IMR-90 (cell line): ENCODE measurements at regions not wholly inside any gene's neighbourhood (a gene's known extent, or its start where the extent isn't known, plus 50 kb on each side); places are given as distances from the start of the nearest gene placed in this dataset.

Source experiments
- ATAC-seq: fragments of 200-7000 bp; cut with Tn5 transposase; 2 replicates; pipeline ENCODE4 v1.9.1; 2020; ENCODE audit warnings: low read depth, mild to moderate bottlenecking, moderate library complexity
- BruUV-seq: library from RNA; stranded (reverse); fragments of 400-500 nt; replicated peaks from 2 replicates; lab custom pipeline; 2021; lab: Mats Ljungman, UMichigan
- CTCF ChIA-PET: fragments of 300-600 bp; formaldehyde crosslinking; extraction: SDS; loops from one replicate; lab custom pipeline; 2021; ENCODE audit warnings: antibody characterized with exemption; lab: Yijun Ruan, JAX
- POLR2A ChIA-PET: fragments of 300-600 bp; sonication (Branson Sonifier 250); formaldehyde crosslinking; loops from one replicate; lab custom pipeline; 2022; ENCODE audit warnings: antibody characterized with exemption; ENCODE audit not compliant: unreplicated experiment; lab: Charles Lee
- DNase-seq: peaks from one replicate; pipeline ENCODE4 v3.0.0; 2013
- H2AFZ ChIP-seq: replicated peaks from 2 replicates; pipeline ENCODE3; 2013; ENCODE audit warnings: low read length, mild to moderate bottlenecking; ENCODE audit not compliant: poor library complexity
- H2AK5ac ChIP-seq: 2 replicates; pipeline ENCODE4 v1.6.1; 2013; ENCODE audit warnings: low read depth, low read length, inconsistent platforms
- H2AK9ac ChIP-seq: replicated peaks from 2 replicates; pipeline ENCODE3; 2013; ENCODE audit warnings: mild to moderate bottlenecking, low read depth, low read length, moderate library complexity; ENCODE audit not compliant: poor library complexity
- H2BK120ac ChIP-seq: 2 replicates; pipeline ENCODE4 v1.6.1; 2013; ENCODE audit warnings: low read depth, low read length, inconsistent platforms
- H2BK15ac ChIP-seq: 3 replicates; pipeline ENCODE4 v1.6.1; 2013; ENCODE audit warnings: low read depth, low read length, inconsistent platforms
- H2BK20ac ChIP-seq: 2 replicates; pipeline ENCODE4 v1.6.1; 2013; ENCODE audit warnings: low read depth, mild to moderate bottlenecking, inconsistent platforms, low read length, moderate library complexity
- H2BK5ac ChIP-seq: 2 replicates; pipeline ENCODE4 v1.6.1; 2013; ENCODE audit warnings: mild to moderate bottlenecking, low read depth, low read length, inconsistent platforms; ENCODE audit not compliant: poor library complexity, severe bottlenecking
- H3K14ac ChIP-seq: replicated peaks from 2 replicates; pipeline ENCODE4 v1.6.1; 2013; ENCODE audit warnings: low read depth, low read length, inconsistent platforms
- H3K18ac ChIP-seq: 2 replicates; pipeline ENCODE4 v1.6.1; 2013; ENCODE audit warnings: low read depth, low read length, control low read depth
- H3K23ac ChIP-seq: 2 replicates; pipeline ENCODE4 v1.6.1; 2013; ENCODE audit warnings: low read depth, low read length, inconsistent platforms
- H3K27ac ChIP-seq: 2 replicates; pipeline ENCODE4 v1.5.1; 2013; ENCODE audit warnings: mild to moderate bottlenecking, control low read depth, low read length; ENCODE audit not compliant: insufficient read depth
- H3K27me3 ChIP-seq: 2 replicates; pipeline ENCODE4 v1.6.1; 2013; ENCODE audit warnings: low read length; ENCODE audit not compliant: control insufficient read depth, insufficient read depth
- H3K36me3 ChIP-seq: 2 replicates; pipeline ENCODE4 v1.6.1; 2013; ENCODE audit warnings: low read length, mixed read lengths; ENCODE audit not compliant: control insufficient read depth, insufficient read depth
- H3K4ac ChIP-seq: 2 replicates; pipeline ENCODE4 v1.6.1; 2013; ENCODE audit warnings: low read depth, low read length, inconsistent platforms
- H3K4me1 ChIP-seq: 2 replicates; pipeline ENCODE4 v1.6.1; 2013; ENCODE audit warnings: low read length, mixed read lengths; ENCODE audit not compliant: control insufficient read depth, insufficient read depth
- H3K4me2 ChIP-seq: 2 replicates; pipeline ENCODE4 v1.6.1; 2013; ENCODE audit warnings: low read depth, mild to moderate bottlenecking, control low read depth, low read length, moderate library complexity
- H3K4me3 ChIP-seq: 2 replicates; pipeline ENCODE4 v1.5.1; 2013; ENCODE audit warnings: low read depth, mild to moderate bottlenecking, control low read depth, low read length, moderate library complexity; ENCODE audit not compliant: insufficient read depth
- H3K56ac ChIP-seq: 2 replicates; pipeline ENCODE4 v1.6.1; 2013; ENCODE audit warnings: low read length, inconsistent platforms; ENCODE audit not compliant: insufficient read depth; ENCODE audit errors: extremely low read depth
- H3K79me1 ChIP-seq, 2 experiments: 2 replicates each; pipeline ENCODE4 v1.6.1; 2013; ENCODE audit warnings: low read length in 2 of 2, inconsistent platforms in 1 of 2, low read depth in 1 of 2
- H3K9ac ChIP-seq: 2 replicates; pipeline ENCODE4 v1.6.1; 2013; ENCODE audit warnings: low read depth, low read length, control low read depth
- H3K9me1 ChIP-seq: 2 replicates; pipeline ENCODE4 v1.6.1; 2013; ENCODE audit warnings: low read length, inconsistent platforms; ENCODE audit not compliant: insufficient read depth
- H3K9me3 ChIP-seq: 2 replicates; pipeline ENCODE4 v1.6.1; 2013; ENCODE audit warnings: low read length; ENCODE audit not compliant: control insufficient read depth, insufficient read depth
- H4K20me1 ChIP-seq: 2 replicates; pipeline ENCODE4 v1.6.1; 2013; ENCODE audit warnings: low read length, inconsistent platforms; ENCODE audit not compliant: insufficient read depth
- H4K5ac ChIP-seq: 2 replicates; pipeline ENCODE4 v1.6.1; 2013; ENCODE audit warnings: mild to moderate bottlenecking, low read depth, low read length, control low read depth
- H4K8ac ChIP-seq, 2 experiments: 2 replicates each; pipeline ENCODE4 v1.6.1; 2013; ENCODE audit warnings: low read depth in 2 of 2, low read length in 2 of 2, control low read depth in 1 of 2, inconsistent platforms in 1 of 2
- H4K91ac ChIP-seq: 2 replicates; pipeline ENCODE4 v1.6.1; 2013; ENCODE audit warnings: low read depth, low read length, inconsistent platforms; ENCODE audit not compliant: insufficient read depth
- RAD21 ChIP-seq: IDR thresholded peaks from 2 replicates; pipeline ENCODE4 v1.6.1; 2012; ENCODE audit warnings: low read length, improper control_type of control experiment
- RCOR1 ChIP-seq: IDR thresholded peaks from 2 replicates; pipeline ENCODE4 v1.6.1; 2012; ENCODE audit warnings: mild to moderate bottlenecking, low read length, improper control_type of control experiment; ENCODE audit not compliant: insufficient replicate concordance
- WGBS, 2 experiments: methylation state at CpG; one replicate each; pipeline versions ENCODE4 v1.1.5 to v1.1.7; 2013; ENCODE audit warnings: missing lambda C conversion rate in 2 of 2; ENCODE audit not compliant: insufficient read length in 1 of 2; ENCODE audit errors: extremely low coverage in 2 of 2; 5-methylcytosine and 5-hydroxymethylcytosine counted together
- dilution Hi-C: fragments of 300-500 bp; cut with HindIII; formaldehyde crosslinking; loops from one replicate; pipeline ENCODE4 v1.14.3; 2018; ENCODE audit warnings: low sequenced_read_pairs; ENCODE audit not compliant: unreplicated experiment
- in situ Hi-C: fragments of 300-500 bp; cut with MboI; formaldehyde crosslinking; loops from 3 replicates; pipeline ENCODE4 v1.14.3; 2019; ENCODE audit warnings: low sequenced_read_pairs, inconsistent platforms, mixed read lengths
- intact Hi-C: fragments of 100-400 bp; cut with micrococcal nuclease; formaldehyde crosslinking; loops from 2 replicates; pipeline ENCODE4 v1.10.0; 2022
- TF ChIP-seq, protein P1 (sequence below): fragments of 150-350 bp; IDR thresholded peaks from 2 replicates; pipeline ENCODE4 v1.6.1; 2017; ENCODE audit warnings: mild to moderate bottlenecking, antibody characterized with exemption, low read length, low read depth

GRCh38 chr4:167943872-167944505, 148.3 kb upstream of the ANXA10 start:
- intact Hi-C loops (no loop called here), dilution Hi-C loops (no loop called here), in situ Hi-C loops (no loop called here)
- Histone ChIP-seq H3K9me1 (no peaks in the 10 kb centered on the region), H3K9me3 (no peaks in the 10 kb centered on the region), H2AK9ac (no peak overlapping the region), H3K56ac (no peak overlapping the region), H4K91ac (no peak overlapping the region), H3K4me1 (no peaks in the 10 kb centered on the region), H4K8ac (no peak overlapping the region), H3K14ac (no peak overlapping the region), H3K36me3 (no peaks in the 10 kb centered on the region), H2BK20ac (no peak overlapping the region), H3K4me2 (no peak overlapping the region), H3K27me3 (no peaks in the 10 kb centered on the region), H4K20me1 (no peaks in the 10 kb centered on the region), H3K9ac (no peak overlapping the region), H3K27ac (no peak overlapping the region), H3K18ac (no peak overlapping the region), H3K4ac (no peak overlapping the region), H2AK5ac (no peak overlapping the region), H4K5ac (no peak overlapping the region), H2BK15ac (no peak overlapping the region), H3K79me1 (no peaks in the 10 kb centered on the region), H3K4me3 (no peak overlapping the region), H2AFZ (no peak overlapping the region), H2BK120ac (no peak overlapping the region), H3K23ac (no peak overlapping the region), H2BK5ac (no peak overlapping the region)
- TF ChIP-seq RCOR1 (no peak), RAD21 (no peak)
- TF ChIP-seq, protein P1, sequence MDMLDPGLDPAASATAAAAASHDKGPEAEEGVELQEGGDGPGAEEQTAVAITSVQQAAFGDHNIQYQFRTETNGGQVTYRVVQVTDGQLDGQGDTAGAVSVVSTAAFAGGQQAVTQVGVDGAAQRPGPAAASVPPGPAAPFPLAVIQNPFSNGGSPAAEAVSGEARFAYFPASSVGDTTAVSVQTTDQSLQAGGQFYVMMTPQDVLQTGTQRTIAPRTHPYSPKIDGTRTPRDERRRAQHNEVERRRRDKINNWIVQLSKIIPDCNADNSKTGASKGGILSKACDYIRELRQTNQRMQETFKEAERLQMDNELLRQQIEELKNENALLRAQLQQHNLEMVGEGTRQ = no peak
- CTCF ChIA-PET = interaction anchor here (0.6 kb wide), 1 partner anchor 35 kb away, joined by 3 read pairs; no protein-coding TSS in a partner anchor
- ATAC-seq (no peak), DNase-seq (no peak)
- POLR2A ChIA-PET = no interaction called here
- no TSS peak for BruUV-seq
- WGBS, 2 experiments = no CpG with 5 or more reads among the region's 3 CpGs
